KMS-11 (cell line): ENCODE measurements at regions not wholly inside any gene's neighbourhood (a gene's known extent, or its start where the extent isn't known, plus 50 kb on each side); places are given as distances from the start of the nearest gene placed in this dataset.

Experiments
- H2AFZ ChIP-seq: fragments of 200-600 bp; sonication (generic); 2 replicates; pipeline ENCODE4 v1.6.1; 2016; ENCODE audit warnings: antibody characterized with exemption, mixed run types, low read depth
- H3K27ac ChIP-seq: fragments of 200-600 bp; sonication (generic); 2 replicates; pipeline ENCODE4 v1.6.1; 2016; ENCODE audit warnings: mild to moderate bottlenecking, mixed run types
- H3K27me3 ChIP-seq: fragments of 200-600 bp; sonication (generic); 2 replicates; pipeline ENCODE4 v1.6.1; 2017; ENCODE audit warnings: mild to moderate bottlenecking, low read depth, mixed run types, moderate library complexity; ENCODE audit not compliant: insufficient read depth
- H3K36me3 ChIP-seq: fragments of 200-600 bp; sonication (generic); 2 replicates; pipeline ENCODE4 v1.6.1; 2017; ENCODE audit warnings: mild to moderate bottlenecking, mixed run types; ENCODE audit not compliant: insufficient read depth
- H3K4me1 ChIP-seq: fragments of 200-600 bp; sonication (generic); 2 replicates; pipeline ENCODE4 v1.6.1; 2016; ENCODE audit warnings: mild to moderate bottlenecking, low read depth, mixed run types; ENCODE audit not compliant: poor library complexity, severe bottlenecking
- H3K4me2 ChIP-seq: fragments of 200-600 bp; sonication (generic); 2 replicates; pipeline ENCODE4 v1.7.0; 2016; ENCODE audit warnings: mild to moderate bottlenecking, mixed run types
- H3K4me3 ChIP-seq: fragments of 200-600 bp; sonication (generic); IDR thresholded peaks from 2 replicates; pipeline ENCODE4 v1.6.1; 2017; ENCODE audit warnings: low read depth, low read length, mixed read lengths; ENCODE audit not compliant: insufficient read depth
- H3K79me2 ChIP-seq: fragments of 200-600 bp; sonication (generic); 2 replicates; pipeline ENCODE4 v1.6.1; 2016; ENCODE audit warnings: low read depth, mixed run types; ENCODE audit not compliant: insufficient read depth
- H3K9ac ChIP-seq: fragments of 200-600 bp; sonication (generic); 2 replicates; pipeline ENCODE4 v1.6.1; 2016; ENCODE audit warnings: mild to moderate bottlenecking, mixed run types
- H4K20me1 ChIP-seq: fragments of 200-600 bp; sonication (generic); 2 replicates; pipeline ENCODE4 v1.6.1; 2016; ENCODE audit warnings: mild to moderate bottlenecking, mixed run types; ENCODE audit not compliant: insufficient read depth
- CTCF ChIP-seq: fragments of 200-600 bp; sonication (generic); conservative IDR thresholded peaks from 2 replicates; pipeline ENCODE4 v1.6.1; 2017; ENCODE audit warnings: low read depth, mild to moderate bottlenecking, antibody characterized with exemption, low read length, moderate library complexity, mixed read lengths

- Histone ChIP-seq H4K20me1 (no peaks in the 10 kb centered on the region), H3K4me1 (no peaks in the 10 kb centered on the region), H3K4me2 (no peak overlapping the region), H3K9ac (no peak overlapping the region), H3K27ac (no peak overlapping the region), H3K79me2 (no peaks in the 10 kb centered on the region), H3K27me3 (no peaks in the 10 kb centered on the region), H3K36me3 (no peaks in the 10 kb centered on the region), H3K4me3 (no peak overlapping the region), H2AFZ (no peak overlapping the region)
- no peak for TF ChIP-seq CTCF
These were observed 182.2 kb downstream of the NOC3L start for GRCh38 chr10:94180576-94180975.

GRCh38 chr10:94183666-94184264, 179.0 kb downstream of the NOC3L start:
- Histone ChIP-seq H3K4me3 (no peak overlapping the region), H3K4me2 (no peak overlapping the region), H3K27me3 (no peaks in the 10 kb centered on the region), H3K36me3 (no peaks in the 10 kb centered on the region), H3K4me1 (no peaks in the 10 kb centered on the region), H3K79me2 (no peaks in the 10 kb centered on the region), H4K20me1 (no peaks in the 10 kb centered on the region), H3K9ac (no peak overlapping the region), H2AFZ (no peak overlapping the region), H3K27ac (no peak overlapping the region)
- no peak for TF ChIP-seq CTCF

GRCh38 chr10:94186722-94187121, 176.0 kb downstream of the NOC3L start:
- H2AFZ ChIP-seq = no peak overlapping the region
- H3K4me2 ChIP-seq = no peak overlapping the region
- no peaks in the 10 kb centered on the region for H3K36me3 ChIP-seq
- H3K27ac ChIP-seq = no peak overlapping the region
- no peaks in the 10 kb centered on the region for H4K20me1 ChIP-seq
- no peaks in the 10 kb centered on the region for H3K79me2 ChIP-seq
- no peak for TF ChIP-seq CTCF
- H3K4me3 ChIP-seq = no peak overlapping the region
- no peaks in the 10 kb centered on the region for H3K27me3 ChIP-seq
- no peak overlapping the region for H3K9ac ChIP-seq
- no peaks in the 10 kb centered on the region for H3K4me1 ChIP-seq

- H3K36me3 ChIP-seq = no peaks in the 10 kb centered on the region
- H2AFZ ChIP-seq = no peak overlapping the region
- TF ChIP-seq CTCF = no peak
- no peak overlapping the region for H3K4me3 ChIP-seq
- no peaks in the 10 kb centered on the region for H3K27me3 ChIP-seq
- no peaks in the 10 kb centered on the region for H3K4me1 ChIP-seq
- no peak overlapping the region for H3K9ac ChIP-seq
- H4K20me1 ChIP-seq = no peaks in the 10 kb centered on the region
- no peak overlapping the region for H3K27ac ChIP-seq
- no peaks in the 10 kb centered on the region for H3K79me2 ChIP-seq
- H3K4me2 ChIP-seq = no peak overlapping the region
These were observed 170.4 kb downstream of the NOC3L start for GRCh38 chr10:94192333-94192732.
